ENCODE measurements at regions not wholly inside any gene's neighbourhood (a gene's known extent, or its start where the extent isn't known, plus 50 kb on each side); places are given as distances from the start of the nearest gene placed in this dataset.

GRCh38 chr5:125713109-125713805 lies 710.0 kb upstream of the GRAMD2B start:
- no peak for TF ChIP-seq CTCF (IDR thresholded peaks at IDR 0.05)
- TF ChIP-seq POLR2A (IDR thresholded peaks at IDR 0.05) = no peak
- no peak for TF ChIP-seq POLR2AphosphoS5 (IDR thresholded peaks at IDR 0.05)

Data from suprapubic skin (tissue), 4 donors.